HTR-8/SVneo (cell line): ENCODE measurements at regions not wholly inside any gene's neighbourhood (a gene's known extent, or its start where the extent isn't known, plus 50 kb on each side); places are given as distances from the start of the nearest gene placed in this dataset.
A peak's percentile ranks its signal among the peaks of the same experiment; 100 is the strongest.

ENCODE experiments used
- DNase-seq: peaks from one replicate; pipeline ENCODE4 v3.0.0; 2011; ENCODE audit warnings: low spot score, mixed read lengths; ENCODE audit not compliant: insufficient read length
- FAIRE-seq: peaks from 2 replicates; lab custom pipeline; 2011; peaks lifted over from hg19 to GRCh38; lab: Jason Lieb, UNC

DNA sequence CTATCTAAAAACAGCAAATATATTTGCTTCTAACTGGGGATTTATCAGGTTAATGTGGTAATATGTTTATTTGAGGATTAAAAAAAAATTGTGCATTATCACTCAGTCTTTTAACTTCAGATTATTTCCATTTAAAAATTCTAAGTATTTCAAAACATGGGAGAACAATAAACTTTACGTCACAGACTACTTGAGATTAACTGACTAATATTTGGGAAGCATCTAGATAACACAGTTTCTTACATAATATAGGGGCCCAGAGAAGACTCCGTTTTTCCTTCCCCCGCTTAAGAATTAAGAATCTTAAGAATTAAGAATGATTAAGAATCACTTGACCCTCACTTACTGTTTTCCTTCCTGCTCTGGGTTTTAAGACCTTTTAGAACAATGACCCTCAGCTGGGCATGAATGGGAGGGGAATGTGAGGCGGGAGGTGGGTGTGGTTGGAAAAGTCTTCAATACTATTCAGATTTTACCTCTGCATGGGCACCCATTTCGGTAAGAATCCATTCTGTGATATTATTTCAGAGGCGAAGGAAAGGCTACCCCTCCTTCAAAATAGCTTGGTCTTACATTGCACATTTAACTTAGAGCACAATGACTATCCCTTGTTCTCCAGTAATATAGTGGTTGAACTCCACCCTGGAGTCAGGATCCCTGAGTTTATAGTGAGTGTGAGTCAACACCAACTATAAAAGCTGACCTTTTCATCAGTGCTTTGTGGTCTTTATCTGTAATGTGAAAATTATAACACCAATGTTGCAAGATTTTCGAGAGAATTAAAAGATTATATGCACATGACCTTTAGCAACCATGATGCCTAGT is 821.3 kb downstream of the USP25 start:
- DNase-seq (no peak), FAIRE-seq (no peak)

- FAIRE-seq, result no peak
- no peak for DNase-seq
Observed at GRCh38 chr21:16552880-16553279, 823.1 kb downstream of the USP25 start.

- no peak for DNase-seq
- no peak for FAIRE-seq
Observed at GRCh38 chr21:16554503-16554902, 824.7 kb downstream of the USP25 start.

DNA sequence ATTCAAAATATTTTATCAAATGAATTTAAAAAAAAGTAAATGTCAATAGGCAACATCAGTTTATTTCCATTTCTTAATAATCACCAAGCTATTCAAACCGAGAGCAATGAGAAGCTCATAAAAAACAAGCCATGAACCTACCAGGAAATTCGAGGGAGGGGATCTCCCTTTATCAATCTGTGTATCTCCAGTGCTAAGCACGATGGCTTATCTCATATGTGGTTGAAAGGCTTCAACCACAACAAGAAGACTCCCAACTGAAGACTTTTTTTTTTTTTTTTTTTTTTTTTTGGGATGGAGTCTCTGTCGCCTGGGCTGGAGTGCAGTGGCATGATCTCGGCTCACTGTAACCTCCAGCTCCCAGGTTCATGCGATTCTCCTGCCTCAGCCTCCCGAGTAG is 833.3 kb downstream of the USP25 start:
- no peak for FAIRE-seq
- DNase-seq, result no peak

GRCh38 chr21:16563795-16564194 is 834.0 kb downstream of the USP25 start:
- peak; percentile 45 for DNase-seq
- FAIRE-seq, result peak; percentile 28

GRCh38 chr21:16568244-16568643 is 838.5 kb downstream of the USP25 start:
- FAIRE-seq (no peak), DNase-seq (no peak)

GRCh38 chr21:16568661-16569060 is 838.9 kb downstream of the USP25 start:
- DNase-seq (no peak), FAIRE-seq (no peak)

GRCh38 chr21:16569679-16570078 is 839.9 kb downstream of the USP25 start:
- FAIRE-seq (peak; percentile 68), DNase-seq (no peak)

- DNase-seq, result no peak
- FAIRE-seq, result no peak
Observed at GRCh38 chr21:16570171-16570570, 840.4 kb downstream of the USP25 start.

GRCh38 chr21:16570856-16571255 is 841.1 kb downstream of the USP25 start:
- FAIRE-seq (no peak), DNase-seq (no peak)

DNA sequence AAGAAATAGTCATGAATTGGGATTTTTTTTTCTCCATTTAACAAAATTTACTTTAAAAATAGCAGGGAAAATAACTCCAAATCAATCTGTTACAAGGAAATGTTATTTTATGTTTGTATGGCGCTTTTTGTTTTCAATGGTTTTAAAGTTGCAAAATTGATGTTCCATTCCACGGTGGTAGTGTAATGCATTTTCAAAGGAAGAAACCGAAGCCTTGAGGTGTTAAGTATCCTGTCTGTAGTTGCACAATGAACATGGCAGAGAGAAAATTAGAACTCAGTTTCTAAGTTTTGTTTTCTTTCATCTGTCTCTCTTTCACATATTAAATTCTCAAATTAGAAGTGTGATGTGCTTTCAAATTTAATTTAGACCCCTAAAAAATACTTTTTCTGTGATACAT is 841.8 kb downstream of the USP25 start:
- FAIRE-seq (no peak), DNase-seq (no peak)

- no peak for DNase-seq
Observed at GRCh38 chr21:16572032-16572431, 842.2 kb downstream of the USP25 start.

GRCh38 chr21:16573578-16573977 is 843.8 kb downstream of the USP25 start:
- DNase-seq, result no peak
- no peak for FAIRE-seq

More at GRCh38 chr21:16572032-16572431, 842.2 kb downstream of the USP25 start:
- FAIRE-seq, result no peak

DNA sequence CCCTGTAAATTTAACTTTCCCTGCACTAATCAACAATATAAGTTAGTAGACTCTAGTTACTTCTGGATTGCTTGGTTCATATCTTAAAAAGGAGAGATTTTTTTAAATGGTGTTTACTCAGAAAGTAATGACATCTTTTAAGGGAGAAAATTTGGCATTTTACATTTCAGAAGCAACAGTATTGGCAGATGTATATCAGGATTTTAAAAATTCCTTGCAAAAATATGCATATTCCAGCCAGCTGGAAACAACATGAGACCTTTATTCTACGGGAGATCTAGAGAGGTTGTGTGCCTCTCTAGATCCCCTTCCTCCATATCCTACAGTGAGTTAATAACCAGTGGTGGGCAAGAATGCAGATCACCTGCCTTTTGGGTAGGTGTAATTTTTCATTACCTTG is 848.2 kb downstream of the USP25 start:
- FAIRE-seq, result no peak
- DNase-seq, result no peak

DNA sequence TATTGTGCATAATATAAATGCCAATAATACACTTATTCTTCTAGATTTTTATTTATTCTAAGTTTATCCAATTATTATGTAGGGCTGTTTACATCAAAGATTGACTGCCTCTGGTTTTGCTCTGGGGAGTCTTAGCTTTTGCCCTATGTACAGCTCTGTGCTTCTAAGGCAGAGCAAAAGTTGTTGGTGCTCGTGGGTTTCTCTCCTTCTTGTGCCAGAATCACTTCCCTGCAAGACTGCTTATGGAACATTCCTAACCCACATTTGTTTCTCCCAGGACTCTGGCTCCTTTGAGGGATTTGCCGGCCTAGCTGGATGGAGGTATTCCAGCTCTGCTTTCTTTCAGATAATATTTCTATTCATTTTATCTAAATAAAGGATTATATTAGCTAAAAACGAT is 849.1 kb downstream of the USP25 start:
- FAIRE-seq, result no peak
- DNase-seq, result no peak

DNA sequence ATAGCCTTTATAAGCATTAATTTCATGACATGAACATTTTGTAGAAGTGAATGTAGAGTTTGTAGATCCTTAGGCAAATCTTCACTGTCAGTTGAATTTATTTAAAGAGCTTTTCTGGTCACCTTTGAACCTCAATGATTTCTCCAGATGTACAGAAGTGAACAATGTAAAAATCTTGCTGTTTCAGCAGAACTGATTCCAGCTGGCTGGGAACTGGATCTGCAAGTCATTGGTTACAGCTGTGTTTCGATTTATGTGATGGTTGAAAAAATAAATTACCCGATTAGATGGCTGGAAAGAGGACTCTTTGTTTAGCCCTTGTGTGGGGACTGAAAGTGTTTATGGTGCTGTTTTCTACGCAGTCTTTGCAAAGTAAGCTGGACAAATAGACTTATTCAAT is 849.8 kb downstream of the USP25 start:
- DNase-seq, result no peak
- no peak for FAIRE-seq

GRCh38 chr21:16580661-16581060 is 850.9 kb downstream of the USP25 start:
- DNase-seq (no peak), FAIRE-seq (no peak)

DNA sequence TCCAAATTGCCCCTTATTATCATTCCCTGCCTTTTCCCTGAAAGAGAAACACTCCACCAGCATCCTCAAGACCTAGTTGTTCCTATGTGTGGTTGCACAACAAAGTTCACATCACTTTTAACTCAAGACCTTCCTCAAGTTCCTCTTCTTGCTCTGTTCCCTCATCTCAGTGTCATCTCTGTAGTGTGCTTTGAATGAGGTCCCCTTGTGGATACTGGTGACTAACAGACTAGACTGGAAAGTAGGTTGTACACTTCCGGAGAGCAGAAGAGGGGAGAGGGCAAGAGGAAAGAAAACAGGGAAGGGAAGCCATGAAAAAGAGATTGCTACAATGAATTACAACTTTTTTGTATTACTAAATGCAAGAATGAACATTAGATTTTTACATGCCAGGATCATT is 853.8 kb downstream of the USP25 start:
- DNase-seq (no peak), FAIRE-seq (no peak)

- DNase-seq (no peak), FAIRE-seq (no peak)
Observed at GRCh38 chr21:16584756-16585155, 855.0 kb downstream of the USP25 start.

DNA sequence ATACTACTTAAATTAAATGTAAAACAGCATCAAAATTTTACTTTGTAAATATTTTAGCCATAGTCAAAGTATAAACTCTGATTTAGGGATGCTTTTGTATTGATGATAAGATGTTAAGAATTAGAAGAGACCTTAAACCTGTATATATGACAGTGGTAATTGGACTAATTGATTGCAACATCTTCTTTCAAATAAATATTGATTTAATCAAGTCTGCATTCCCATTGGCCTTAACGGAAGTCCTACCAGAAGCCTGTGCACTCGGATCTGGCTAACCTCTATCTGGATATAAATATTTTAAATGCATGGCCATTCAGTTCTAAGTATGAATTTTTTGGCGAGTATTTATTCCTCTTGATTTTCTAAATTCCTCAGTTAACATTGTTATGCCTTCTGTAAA is 856.1 kb downstream of the USP25 start:
- DNase-seq, result no peak
- FAIRE-seq, result no peak

DNA sequence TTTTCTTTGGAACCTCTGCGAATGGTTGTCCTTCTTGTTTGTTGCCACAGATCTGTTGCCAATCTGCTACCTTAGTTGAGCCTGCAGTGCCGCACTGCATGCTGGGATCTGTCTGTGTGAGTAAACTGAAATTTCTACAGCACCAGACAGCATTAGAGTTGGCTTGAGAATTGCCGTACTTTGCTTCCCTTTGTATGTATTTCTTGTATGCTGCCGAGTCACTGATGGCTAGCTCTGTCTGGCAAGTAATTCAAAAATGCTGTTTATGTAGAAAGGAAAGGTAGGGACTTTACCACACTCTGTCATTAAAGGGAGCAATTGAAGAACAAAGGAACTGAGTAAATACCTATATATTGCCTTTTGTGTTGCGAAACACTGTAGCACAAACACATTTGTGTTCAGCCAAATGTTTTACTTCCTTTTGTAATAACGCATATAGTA is 857.4 kb downstream of the USP25 start:
- peak; percentile 36 for DNase-seq
- peak; percentile 52 for FAIRE-seq

DNA sequence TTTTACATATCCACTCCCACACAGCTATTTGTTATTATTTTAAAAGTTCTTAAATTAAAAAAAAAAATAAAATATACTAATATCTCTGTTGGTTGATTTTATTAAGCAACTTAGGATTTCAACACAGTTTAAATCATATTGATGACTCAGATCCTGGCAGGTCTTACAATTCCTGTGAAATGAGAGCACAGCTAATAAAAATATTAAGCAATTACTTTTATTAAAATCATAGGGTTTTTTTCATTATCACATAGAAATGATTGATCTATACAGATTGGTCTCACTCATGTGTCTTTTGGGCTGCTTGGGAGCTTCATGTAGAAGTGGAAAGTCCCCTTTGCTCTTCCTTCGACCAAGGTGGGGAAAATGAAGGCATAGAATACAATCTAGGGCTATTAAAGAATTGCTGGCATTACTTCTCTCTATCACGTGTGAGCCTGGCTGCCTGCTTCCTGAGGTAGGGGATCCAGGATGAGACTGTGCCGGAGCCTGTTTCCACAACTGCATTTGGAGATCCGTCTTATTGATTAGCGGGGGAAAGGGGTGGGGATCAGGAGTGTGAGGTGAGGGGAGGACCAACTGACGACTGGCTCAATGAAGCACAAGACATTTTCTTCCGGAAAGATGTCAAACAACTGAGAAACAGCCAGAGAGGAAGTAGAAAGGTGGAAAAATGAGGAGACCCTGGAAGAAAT is 858.0 kb downstream of the USP25 start:
- FAIRE-seq, result no peak
- no peak for DNase-seq
